BLaER1 (cell line): ENCODE measurements at regions not wholly inside any gene's neighbourhood (a gene's known extent, or its start where the extent isn't known, plus 50 kb on each side); places are given as distances from the start of the nearest gene placed in this dataset.
"Not testable (repeated sequence)": the region's sequence is repeated elsewhere in the genome, so short reads cannot be mapped to it uniquely, and the experiment has no call there.

ENCODE experiments used
- H3K27ac ChIP-seq: shearing (Covaris generic); formaldehyde crosslinking; 2 replicates; pipeline ENCODE4 v1.8.1; 2022
- H3K27me3 ChIP-seq: shearing (Covaris generic); formaldehyde crosslinking; 2 replicates; pipeline ENCODE4 v1.8.1; 2022
- H3K36me3 ChIP-seq: shearing (Covaris generic); formaldehyde crosslinking; 2 replicates; pipeline ENCODE4 v1.8.1; 2022
- H3K4me1 ChIP-seq: shearing (Covaris generic); formaldehyde crosslinking; 2 replicates; pipeline ENCODE4 v1.8.1; 2022
- H3K4me2 ChIP-seq: shearing (Covaris generic); formaldehyde crosslinking; 2 replicates; pipeline ENCODE4 v1.8.1; 2022
- H3K4me3 ChIP-seq: shearing (Covaris generic); formaldehyde crosslinking; 2 replicates; pipeline ENCODE4 v1.8.1; 2022
- H3K9ac ChIP-seq: shearing (Covaris generic); formaldehyde crosslinking; 2 replicates; pipeline ENCODE4 v1.8.1; 2022
- H3K9me3 ChIP-seq: shearing (Covaris generic); formaldehyde crosslinking; 2 replicates; pipeline ENCODE4 v1.8.1; 2022
- H4K20me1 ChIP-seq: shearing (Covaris generic); formaldehyde crosslinking; 2 replicates; pipeline ENCODE4 v1.8.1; 2022
- Cebpa-rat ChIP-seq: shearing (Covaris generic); IDR thresholded peaks from 2 replicates; pipeline ENCODE4 v1.8.1; 2022

DNA sequence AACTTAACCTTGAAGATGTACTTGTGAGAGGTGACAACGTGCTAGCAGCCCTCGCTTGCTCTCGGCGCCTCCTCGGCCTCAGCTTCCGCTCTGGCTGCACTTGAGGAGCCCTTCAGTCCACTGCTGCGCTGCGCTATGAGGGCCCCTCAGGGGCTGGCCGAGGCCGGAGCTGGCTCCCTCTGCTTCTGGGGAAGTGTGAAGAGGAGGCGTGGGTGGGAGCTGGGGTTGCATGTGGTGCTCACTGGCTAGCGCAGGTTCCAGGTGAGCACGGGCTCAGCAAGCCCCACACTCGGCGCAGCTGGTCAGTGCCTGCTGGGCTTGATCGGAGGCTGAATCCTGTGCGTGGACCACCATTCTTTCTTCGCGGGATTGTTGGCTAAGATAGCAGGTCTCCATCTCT lies 166.1 kb downstream of the MRPS30 start:
- Histone ChIP-seq H3K27ac (no peak overlapping the region), H4K20me1 (no peaks in the 10 kb centered on the region), H3K36me3 (no peaks in the 10 kb centered on the region), H3K4me3 (no peak overlapping the region), H3K4me1 (no peaks in the 10 kb centered on the region), H3K4me2 (no peak overlapping the region), H3K9ac (no peak overlapping the region), H3K9me3 (peaks cover 14% of the 10 kb centered on the region), H3K27me3 (no peaks in the 10 kb centered on the region)
- no peak for TF ChIP-seq Cebpa-rat

- Histone ChIP-seq H3K9ac (no peak overlapping the region), H3K36me3 (no peaks in the 10 kb centered on the region), H3K9me3 (peaks cover 40% of the 10 kb centered on the region), H3K27ac (no peak overlapping the region), H3K4me1 (no peaks in the 10 kb centered on the region), H3K4me3 (no peak overlapping the region), H3K4me2 (no peak overlapping the region), H4K20me1 (no peaks in the 10 kb centered on the region), H3K27me3 (no peaks in the 10 kb centered on the region)
- TF ChIP-seq Cebpa-rat = no peak
Observed at GRCh38 chr5:44981708-44982107, 173.0 kb downstream of the MRPS30 start.

DNA sequence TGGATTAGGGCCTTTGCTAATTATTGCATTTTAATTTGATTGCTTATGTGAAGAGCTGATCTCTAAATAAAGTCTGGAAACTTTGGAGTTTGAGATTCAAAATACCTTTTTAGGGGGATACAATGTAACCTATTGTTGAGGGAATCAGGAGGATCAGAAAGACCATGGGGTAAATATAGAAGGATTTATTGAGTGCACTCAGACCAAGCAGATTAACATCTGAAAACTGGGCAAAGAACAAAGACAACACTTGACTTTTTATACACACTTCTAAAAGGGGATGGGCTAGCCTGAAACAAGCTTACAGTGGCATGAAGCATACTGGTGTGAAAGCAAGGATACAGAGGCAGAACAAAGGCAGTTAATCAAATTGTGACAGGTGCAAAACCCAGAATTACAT lies 174.3 kb downstream of the MRPS30 start:
- H3K27ac ChIP-seq = no peak overlapping the region
- no peak overlapping the region for H3K4me3 ChIP-seq
- H3K36me3 ChIP-seq = no peaks in the 10 kb centered on the region
- peaks cover 40% of the 10 kb centered on the region for H3K9me3 ChIP-seq
- no peaks in the 10 kb centered on the region for H3K27me3 ChIP-seq
- no peaks in the 10 kb centered on the region for H3K4me1 ChIP-seq
- no peak for TF ChIP-seq Cebpa-rat
- H4K20me1 ChIP-seq = no peaks in the 10 kb centered on the region
- H3K9ac ChIP-seq = no peak overlapping the region
- no peak overlapping the region for H3K4me2 ChIP-seq

- Histone ChIP-seq H3K9me3 (peaks cover 50% of the 10 kb centered on the region), H3K9ac (no peak overlapping the region), H3K27me3 (no peaks in the 10 kb centered on the region), H3K36me3 (no peaks in the 10 kb centered on the region), H4K20me1 (no peaks in the 10 kb centered on the region), H3K4me3 (no peak overlapping the region), H3K4me2 (no peak overlapping the region), H3K27ac (no peak overlapping the region), H3K4me1 (no peaks in the 10 kb centered on the region)
- TF ChIP-seq Cebpa-rat = no peak
Observed at GRCh38 chr5:44987026-44987425, 178.3 kb downstream of the MRPS30 start.

DNA sequence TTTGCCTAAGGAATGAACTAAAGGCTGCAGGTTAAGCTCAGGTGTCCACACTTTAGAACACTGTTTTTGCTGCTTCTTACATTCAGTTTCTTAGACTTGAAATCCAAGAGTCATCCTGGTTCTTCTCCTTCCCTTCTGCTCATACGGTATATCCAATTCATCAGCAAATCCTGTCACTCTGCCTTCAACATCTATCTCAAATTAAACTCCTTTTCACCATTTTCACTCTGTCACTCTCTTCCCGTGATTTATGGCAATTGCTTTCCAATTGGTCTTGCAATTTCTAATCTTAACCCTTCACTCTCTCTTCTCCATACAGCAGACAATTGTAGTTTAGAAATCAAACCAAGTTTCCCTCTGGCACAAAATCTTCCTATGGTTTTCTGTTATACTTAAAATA lies 182.9 kb downstream of the MRPS30 start:
- Histone ChIP-seq H3K4me1 (no peaks in the 10 kb centered on the region), H3K27ac (no peak overlapping the region), H3K9ac (no peak overlapping the region), H3K36me3 (no peaks in the 10 kb centered on the region), H3K4me3 (no peak overlapping the region), H4K20me1 (no peaks in the 10 kb centered on the region), H3K9me3 (peaks cover 23% of the 10 kb centered on the region), H3K27me3 (no peaks in the 10 kb centered on the region), H3K4me2 (no peak overlapping the region)
- no peak for TF ChIP-seq Cebpa-rat

- no peaks in the 10 kb centered on the region for H3K27me3 ChIP-seq
- H3K27ac ChIP-seq = no peak overlapping the region
- peaks cover 9% of the 10 kb centered on the region for H3K4me1 ChIP-seq
- no peak for TF ChIP-seq Cebpa-rat
- H4K20me1 ChIP-seq = no peaks in the 10 kb centered on the region
- no peaks in the 10 kb centered on the region for H3K36me3 ChIP-seq
- H3K4me3 ChIP-seq = no peak overlapping the region
- H3K4me2 ChIP-seq = no peak overlapping the region
- peaks cover 21% of the 10 kb centered on the region for H3K9me3 ChIP-seq
- no peak overlapping the region for H3K9ac ChIP-seq
Observed at GRCh38 chr5:44993286-44993685, 184.5 kb downstream of the MRPS30 start.

DNA sequence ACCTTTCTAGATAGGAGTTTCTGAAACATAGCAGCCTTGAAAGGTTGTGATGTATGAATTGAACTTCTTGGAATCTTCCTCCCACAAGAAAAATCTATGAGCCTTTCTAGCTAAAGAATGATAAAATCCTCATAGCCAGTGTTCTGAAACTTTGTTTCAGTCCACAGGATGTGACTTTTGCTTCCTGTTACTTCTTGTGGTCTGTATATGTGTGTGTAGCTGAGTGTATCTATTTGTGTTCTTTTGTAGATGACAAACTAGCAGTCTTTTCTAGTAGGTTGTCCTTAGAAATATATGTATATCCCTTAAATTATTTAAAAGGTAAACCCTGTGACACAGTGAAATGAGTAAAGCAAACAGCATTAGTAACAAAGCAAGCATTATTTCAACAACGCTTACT lies 188.8 kb downstream of the MRPS30 start:
- no peaks in the 10 kb centered on the region for H3K36me3 ChIP-seq
- H3K4me3 ChIP-seq = no peak overlapping the region
- H3K9ac ChIP-seq = no peak overlapping the region
- no peak for TF ChIP-seq Cebpa-rat
- peak overlapping the region; percentile 10 for H3K4me2 ChIP-seq
- no peaks in the 10 kb centered on the region for H4K20me1 ChIP-seq
- peaks cover 9% of the 10 kb centered on the region for H3K4me1 ChIP-seq
- H3K9me3 ChIP-seq = 0 out of 2 replicates have a peak, but pooled peaks cover 6% of the 10 kb centered on the region
- H3K27ac ChIP-seq = no peak overlapping the region
- H3K27me3 ChIP-seq = no peaks in the 10 kb centered on the region

GRCh38 chr5:45007102-45007501 lies 198.4 kb downstream of the MRPS30 start:
- H4K20me1 ChIP-seq, H3K4me3 ChIP-seq, H3K27ac ChIP-seq: not testable (repeated sequence)

GRCh38 chr5:45017568-45017967 lies 208.8 kb downstream of the MRPS30 start:
- 0 out of 2 replicates have a peak, but pooled peaks cover 4% of the 10 kb centered on the region for H3K9me3 ChIP-seq

More at GRCh38 chr5:45007102-45007501, 198.4 kb downstream of the MRPS30 start:
- H3K9me3 ChIP-seq, H3K27me3 ChIP-seq, H3K4me2 ChIP-seq, H3K9ac ChIP-seq, H3K36me3 ChIP-seq, H3K4me1 ChIP-seq: not testable (repeated sequence)

DNA sequence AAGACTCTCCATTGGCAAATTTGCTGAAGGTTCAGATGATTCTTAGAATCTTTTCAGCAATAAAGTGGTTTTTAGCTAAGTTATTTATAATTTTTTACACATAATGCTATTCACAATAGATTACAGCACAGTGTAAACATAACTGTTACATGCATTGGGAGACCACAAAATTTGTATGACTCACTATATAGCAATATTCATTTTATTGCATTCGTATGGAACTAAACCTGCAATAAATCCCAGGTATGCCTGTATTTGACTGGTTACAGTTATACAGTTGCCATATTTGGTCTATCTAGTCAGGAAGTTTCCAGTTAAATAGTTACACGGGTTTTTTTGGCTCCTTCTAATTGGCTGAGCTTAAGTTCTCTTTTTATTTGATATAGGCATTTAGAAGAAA lies 220.8 kb downstream of the MRPS30 start:
- Histone ChIP-seq H3K27ac (no peak overlapping the region), H3K4me1 (no peaks in the 10 kb centered on the region), H3K36me3 (no peaks in the 10 kb centered on the region), H4K20me1 (no peaks in the 10 kb centered on the region), H3K9me3 (no peaks in the 10 kb centered on the region), H3K27me3 (no peaks in the 10 kb centered on the region), H3K4me2 (no peak overlapping the region), H3K9ac (no peak overlapping the region), H3K4me3 (no peak overlapping the region)
- TF ChIP-seq Cebpa-rat = no peak

More at GRCh38 chr5:45017568-45017967, 208.8 kb downstream of the MRPS30 start:
- H3K4me3 ChIP-seq = no peak overlapping the region
- no peaks in the 10 kb centered on the region for H3K4me1 ChIP-seq
- H3K27ac ChIP-seq = no peak overlapping the region
- H3K36me3 ChIP-seq = no peaks in the 10 kb centered on the region
- no peak overlapping the region for H3K9ac ChIP-seq
- TF ChIP-seq Cebpa-rat = no peak
- no peaks in the 10 kb centered on the region for H3K27me3 ChIP-seq
- H4K20me1 ChIP-seq = no peaks in the 10 kb centered on the region
- no peak overlapping the region for H3K4me2 ChIP-seq

- H3K4me1 ChIP-seq = no peaks in the 10 kb centered on the region
- no peak overlapping the region for H3K9ac ChIP-seq
- no peak overlapping the region for H3K27ac ChIP-seq
- H4K20me1 ChIP-seq = no peaks in the 10 kb centered on the region
- H3K36me3 ChIP-seq = no peaks in the 10 kb centered on the region
- H3K4me3 ChIP-seq = no peak overlapping the region
- no peaks in the 10 kb centered on the region for H3K9me3 ChIP-seq
- H3K4me2 ChIP-seq = no peak overlapping the region
- TF ChIP-seq Cebpa-rat = no peak
- no peaks in the 10 kb centered on the region for H3K27me3 ChIP-seq
Observed at GRCh38 chr5:45035991-45036390, 227.2 kb downstream of the MRPS30 start.
